RWPE1 (cell line): ENCODE measurements at regions not wholly inside any gene's neighbourhood (a gene's known extent, or its start where the extent isn't known, plus 50 kb on each side); places are given as distances from the start of the nearest gene placed in this dataset.

ENCODE experiments used
- CTCF ChIA-PET: fragments of 350-600 bp; sonication (Branson Sonifier 250); formaldehyde crosslinking; extraction: SDS; loops from one replicate; lab custom pipeline; 2021; lab: Yijun Ruan, JAX
- POLR2A ChIA-PET: fragments of 400-600 bp; formaldehyde crosslinking; extraction: SDS; loops from one replicate; lab custom pipeline; 2020; ENCODE audit warnings: antibody characterized with exemption; ENCODE audit not compliant: low non-redundant PET; lab: Yijun Ruan, JAX
- DNase-seq: peaks from one replicate; pipeline ENCODE4 v3.0.0; 2012; ENCODE audit warnings: low spot score
- H3K27ac ChIP-seq: fragments of 450-650 bp; 2 replicates; pipeline ENCODE4 v1.5.1; 2017
- TF ChIP-seq, protein P1 (sequence below): fragments of 450-650 bp; conservative IDR thresholded peaks from 2 replicates; pipeline ENCODE4 v1.5.1; 2017; ENCODE audit warnings: low read depth, mild to moderate bottlenecking

DNA sequence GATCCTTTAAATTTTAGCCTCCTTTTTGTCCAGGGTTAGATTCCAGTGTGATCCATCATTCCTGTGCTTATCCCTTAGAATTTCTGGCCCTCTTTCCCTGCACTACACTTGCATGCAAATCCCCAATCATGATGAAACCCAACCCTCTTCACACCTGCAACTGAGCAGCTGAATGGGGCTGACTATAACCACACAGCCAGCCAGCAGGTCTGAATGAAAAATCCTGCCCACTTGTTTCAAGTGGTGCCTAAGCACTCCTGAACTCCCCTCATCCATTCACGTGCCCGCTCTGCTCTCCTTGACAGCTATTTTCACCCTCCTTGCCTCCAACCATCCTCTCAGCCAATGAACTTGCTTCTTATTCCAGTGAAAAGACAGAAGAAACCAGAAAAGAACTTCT lies 80.5 kb upstream of the AFF3 start:
- CTCF ChIA-PET, result no interaction called here

DNA sequence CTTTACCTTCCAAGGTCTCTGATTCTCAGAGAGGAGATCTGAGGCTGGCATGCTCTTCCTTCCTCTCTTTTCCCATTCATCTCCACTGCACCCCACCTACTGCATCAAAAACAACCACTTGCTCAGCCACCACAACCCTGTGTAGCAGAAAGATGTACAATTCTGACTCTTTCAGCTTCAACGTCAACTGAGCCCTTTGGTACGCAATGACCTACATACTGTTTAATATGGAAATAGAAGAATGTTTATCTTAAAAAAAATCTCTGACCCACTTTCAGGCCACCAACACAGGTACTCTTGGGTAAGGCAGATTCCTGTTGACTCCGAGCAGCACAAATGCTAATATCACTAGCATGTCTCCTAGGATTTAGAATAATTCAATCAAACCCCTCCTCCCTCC lies 76.2 kb upstream of the AFF3 start:
- CTCF ChIA-PET, result no interaction called here
- POLR2A ChIA-PET, result no interaction called here
- TF ChIP-seq, protein P1, sequence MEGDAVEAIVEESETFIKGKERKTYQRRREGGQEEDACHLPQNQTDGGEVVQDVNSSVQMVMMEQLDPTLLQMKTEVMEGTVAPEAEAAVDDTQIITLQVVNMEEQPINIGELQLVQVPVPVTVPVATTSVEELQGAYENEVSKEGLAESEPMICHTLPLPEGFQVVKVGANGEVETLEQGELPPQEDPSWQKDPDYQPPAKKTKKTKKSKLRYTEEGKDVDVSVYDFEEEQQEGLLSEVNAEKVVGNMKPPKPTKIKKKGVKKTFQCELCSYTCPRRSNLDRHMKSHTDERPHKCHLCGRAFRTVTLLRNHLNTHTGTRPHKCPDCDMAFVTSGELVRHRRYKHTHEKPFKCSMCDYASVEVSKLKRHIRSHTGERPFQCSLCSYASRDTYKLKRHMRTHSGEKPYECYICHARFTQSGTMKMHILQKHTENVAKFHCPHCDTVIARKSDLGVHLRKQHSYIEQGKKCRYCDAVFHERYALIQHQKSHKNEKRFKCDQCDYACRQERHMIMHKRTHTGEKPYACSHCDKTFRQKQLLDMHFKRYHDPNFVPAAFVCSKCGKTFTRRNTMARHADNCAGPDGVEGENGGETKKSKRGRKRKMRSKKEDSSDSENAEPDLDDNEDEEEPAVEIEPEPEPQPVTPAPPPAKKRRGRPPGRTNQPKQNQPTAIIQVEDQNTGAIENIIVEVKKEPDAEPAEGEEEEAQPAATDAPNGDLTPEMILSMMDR, result no peak
- no peak for DNase-seq
- H3K27ac ChIP-seq, result no peak overlapping the region

More for the DNA sequence above, 80.5 kb upstream of the AFF3 start:
- POLR2A ChIA-PET, result interaction anchor here (1.1 kb wide), 1 partner anchor 15 kb away, joined by 3 read pairs; no protein-coding TSS in a partner anchor
- TF ChIP-seq, protein P1, result no peak
- no peak for DNase-seq
- no peak overlapping the region for H3K27ac ChIP-seq

DNA sequence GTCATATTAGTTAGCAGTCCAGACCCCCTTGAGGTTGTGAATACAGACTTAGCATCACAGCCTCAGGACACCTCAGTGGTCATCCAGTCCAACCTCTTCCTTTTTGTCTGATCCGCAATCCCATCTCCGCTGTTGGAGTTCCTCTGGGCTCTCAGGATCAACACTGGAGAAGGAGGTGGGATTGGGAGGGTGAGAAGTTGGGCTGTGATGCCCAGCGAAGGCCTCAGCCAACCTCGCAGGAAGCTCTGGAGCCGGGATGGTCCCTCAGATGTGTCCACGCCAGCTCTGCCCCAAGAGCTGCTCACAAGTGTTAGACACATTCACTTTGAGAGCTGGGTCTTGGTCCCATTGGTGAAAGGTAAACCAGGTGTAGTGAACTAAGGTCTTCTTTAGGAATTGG lies 74.9 kb upstream of the AFF3 start:
- H3K27ac ChIP-seq, result no peak overlapping the region
- TF ChIP-seq, protein P1, result no peak
- DNase-seq, result no peak
- CTCF ChIA-PET, result no interaction called here
- POLR2A ChIA-PET, result no interaction called here

DNA sequence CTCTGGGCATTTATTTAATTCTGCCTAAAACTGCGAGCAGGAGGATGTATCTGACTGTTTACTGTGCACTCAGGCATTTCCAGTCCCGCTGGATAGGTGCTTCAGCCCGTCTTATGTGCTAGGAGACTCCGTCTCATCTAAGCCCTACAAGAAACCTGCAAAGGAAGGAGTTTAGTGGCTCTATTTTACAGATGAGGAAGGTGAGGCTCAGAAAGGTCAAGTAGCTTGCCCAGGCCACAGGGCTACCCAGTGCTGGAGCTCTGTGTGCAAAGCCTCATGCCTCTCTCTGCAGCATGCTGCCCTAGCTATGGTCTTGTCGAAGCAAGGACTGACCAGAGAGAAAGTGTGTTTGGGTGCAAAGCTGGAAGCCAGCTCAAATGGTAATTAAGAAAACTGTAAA lies 73.6 kb upstream of the AFF3 start:
- TF ChIP-seq, protein P1, result no peak
- CTCF ChIA-PET, result interaction anchor here (0.8 kb wide), 1 partner anchor 18 kb away, joined by 3 read pairs; no protein-coding TSS in a partner anchor
- no peak for DNase-seq
- POLR2A ChIA-PET, result no interaction called here
- no peak overlapping the region for H3K27ac ChIP-seq

DNA sequence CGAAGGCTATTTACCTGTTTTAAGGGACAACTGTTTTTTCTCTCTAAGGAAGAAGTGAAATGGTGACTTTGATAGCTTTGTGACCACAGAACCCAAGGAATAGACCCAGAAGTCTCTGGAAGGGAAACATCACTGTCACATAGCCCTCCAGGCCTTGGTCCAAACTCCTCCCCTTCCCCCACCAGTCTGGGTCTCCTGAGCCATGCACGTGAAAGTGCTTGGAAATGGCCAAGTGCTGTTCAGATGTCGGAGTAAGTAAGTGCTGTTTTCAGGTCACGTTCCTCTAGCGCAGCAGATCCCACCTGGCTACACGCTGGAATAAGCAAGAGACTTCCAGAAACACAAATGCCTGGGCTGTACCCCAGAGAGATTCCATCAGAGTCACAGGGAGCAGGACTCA lies 73.0 kb upstream of the AFF3 start:
- TF ChIP-seq, protein P1, result no peak
- H3K27ac ChIP-seq, result no peak overlapping the region
- CTCF ChIA-PET, result interaction anchor here (0.6 kb wide), 1 partner anchor 14 kb away, joined by 5 read pairs; no protein-coding TSS in a partner anchor
- POLR2A ChIA-PET, result no interaction called here
- DNase-seq, result no peak

DNA sequence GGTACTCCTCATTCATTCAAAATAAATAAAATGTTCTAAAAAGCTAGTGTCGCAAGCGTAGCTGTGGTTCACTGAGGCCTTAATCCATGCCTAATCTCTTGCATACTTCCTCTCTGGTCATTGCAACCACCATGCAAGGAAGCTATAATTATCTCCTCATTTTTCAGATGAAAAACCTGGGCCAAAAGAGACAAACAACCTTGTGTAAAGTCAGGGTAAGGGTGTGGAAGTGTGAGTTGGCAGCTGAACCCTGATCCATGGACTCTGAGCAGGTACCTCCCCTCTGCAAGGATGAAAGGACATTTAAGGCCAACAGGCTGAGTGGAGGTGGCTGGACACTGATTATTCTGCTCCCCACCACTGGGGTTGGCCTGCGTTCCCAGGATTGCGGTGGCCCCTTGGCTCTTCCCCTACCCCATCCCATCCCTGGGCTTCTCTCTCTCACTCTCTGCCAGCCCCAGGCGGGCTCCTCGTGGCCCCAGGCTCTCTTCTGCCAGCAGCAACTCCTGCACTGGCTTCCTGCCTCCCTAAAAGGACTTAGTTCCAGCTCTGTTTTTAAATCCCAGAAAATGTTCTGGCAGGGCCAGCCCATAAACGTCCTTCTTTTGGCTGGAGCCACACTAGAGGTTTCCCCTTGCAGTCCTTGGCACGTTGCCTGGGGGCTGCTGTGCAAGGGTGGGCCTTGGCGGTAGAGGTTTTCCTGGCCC lies 72.0 kb upstream of the AFF3 start:
- ChIA-PET CTCF (interaction anchor here (0.6 kb wide), 1 partner anchor 15 kb away, joined by 5 read pairs; no protein-coding TSS in a partner anchor), POLR2A (no interaction called here)
- no peak overlapping the region for H3K27ac ChIP-seq
- no peak for DNase-seq
- TF ChIP-seq, protein P1, result no peak
